ENCODE measurements at regions not wholly inside any gene's neighbourhood (a gene's known extent, or its start where the extent isn't known, plus 50 kb on each side); places are given as distances from the start of the nearest gene placed in this dataset.

DNA sequence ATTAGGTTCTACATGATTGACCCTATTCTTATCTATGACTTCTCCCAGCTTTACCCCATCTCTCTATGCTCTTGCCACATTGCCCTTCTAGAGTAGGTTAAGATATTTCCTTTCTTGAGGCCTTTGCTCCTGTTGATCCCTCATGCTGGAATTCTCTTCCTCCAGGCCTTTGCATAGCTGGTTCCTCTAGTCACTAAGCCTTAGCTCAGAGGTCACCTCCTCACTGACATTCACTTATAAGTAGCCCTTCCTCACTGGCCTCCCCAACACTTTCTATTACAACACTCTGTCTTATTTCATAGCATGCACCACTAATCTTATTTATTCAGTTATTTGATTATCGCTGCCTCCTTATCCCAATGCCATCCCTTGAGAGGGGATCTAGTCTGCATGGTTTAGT, 228.4 kb upstream of the COL8A1 start:
- TF ChIP-seq, protein P1, sequence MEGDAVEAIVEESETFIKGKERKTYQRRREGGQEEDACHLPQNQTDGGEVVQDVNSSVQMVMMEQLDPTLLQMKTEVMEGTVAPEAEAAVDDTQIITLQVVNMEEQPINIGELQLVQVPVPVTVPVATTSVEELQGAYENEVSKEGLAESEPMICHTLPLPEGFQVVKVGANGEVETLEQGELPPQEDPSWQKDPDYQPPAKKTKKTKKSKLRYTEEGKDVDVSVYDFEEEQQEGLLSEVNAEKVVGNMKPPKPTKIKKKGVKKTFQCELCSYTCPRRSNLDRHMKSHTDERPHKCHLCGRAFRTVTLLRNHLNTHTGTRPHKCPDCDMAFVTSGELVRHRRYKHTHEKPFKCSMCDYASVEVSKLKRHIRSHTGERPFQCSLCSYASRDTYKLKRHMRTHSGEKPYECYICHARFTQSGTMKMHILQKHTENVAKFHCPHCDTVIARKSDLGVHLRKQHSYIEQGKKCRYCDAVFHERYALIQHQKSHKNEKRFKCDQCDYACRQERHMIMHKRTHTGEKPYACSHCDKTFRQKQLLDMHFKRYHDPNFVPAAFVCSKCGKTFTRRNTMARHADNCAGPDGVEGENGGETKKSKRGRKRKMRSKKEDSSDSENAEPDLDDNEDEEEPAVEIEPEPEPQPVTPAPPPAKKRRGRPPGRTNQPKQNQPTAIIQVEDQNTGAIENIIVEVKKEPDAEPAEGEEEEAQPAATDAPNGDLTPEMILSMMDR (conservative IDR thresholded peaks at IDR 0.05; ENCODE audit: low read depth, low read length) = no peak
- TF ChIP-seq EZH2 (IDR thresholded peaks at IDR 0.05; ENCODE audit: borderline replicate concordance, low read depth, low read length, poor library complexity, severe bottlenecking) = no peak
